Hepatocyte (in vitro differentiated cells): ENCODE measurements at regions not wholly inside any gene's neighbourhood (a gene's known extent, or its start where the extent isn't known, plus 50 kb on each side); places are given as distances from the start of the nearest gene placed in this dataset.

Source experiments
- DNase-seq: peaks from one replicate; pipeline ENCODE4 v3.0.0-alpha.2; 2016; ENCODE audit warnings: low spot score
- H2AFZ ChIP-seq: fragments of 200-600 bp; sonication (generic); 2 replicates; pipeline ENCODE4 v1.6.0; 2016; ENCODE audit warnings: antibody characterized with exemption, mild to moderate bottlenecking
- H3K27ac ChIP-seq: fragments of 200-600 bp; sonication (generic); 2 replicates; pipeline ENCODE4 v1.5.1; 2016; ENCODE audit warnings: mild to moderate bottlenecking
- H3K27me3 ChIP-seq: fragments of 200-600 bp; sonication (generic); 2 replicates; pipeline ENCODE4 v1.6.1; 2016
- H3K36me3 ChIP-seq: fragments of 200-600 bp; sonication (generic); replicated peaks from 2 replicates; pipeline ENCODE4 v1.5.1; 2016; ENCODE audit warnings: low read depth; ENCODE audit not compliant: insufficient read depth
- H3K4me1 ChIP-seq: fragments of 200-600 bp; sonication (generic); 2 replicates; pipeline ENCODE4 v1.5.1; 2016; ENCODE audit warnings: mild to moderate bottlenecking, moderate library complexity; ENCODE audit not compliant: insufficient read depth
- H3K4me2 ChIP-seq: fragments of 200-600 bp; sonication (generic); 2 replicates; pipeline ENCODE4 v1.6.0; 2016
- H3K4me3 ChIP-seq: fragments of 200-600 bp; sonication (generic); 2 replicates; pipeline ENCODE4 v1.5.1; 2016; ENCODE audit warnings: mild to moderate bottlenecking
- H3K79me2 ChIP-seq: fragments of 200-600 bp; sonication (generic); 2 replicates; pipeline ENCODE4 v1.6.0; 2017; ENCODE audit warnings: mild to moderate bottlenecking
- H3K9me2 ChIP-seq: fragments of 200-600 bp; sonication (generic); replicated peaks from 2 replicates; pipeline ENCODE4 v1.6.0; 2017; ENCODE audit warnings: mild to moderate bottlenecking; ENCODE audit not compliant: insufficient read depth
- H3K9me3 ChIP-seq: fragments of 200-600 bp; sonication (generic); 2 replicates; pipeline ENCODE4 v1.5.1; 2016; ENCODE audit warnings: low read depth, mild to moderate bottlenecking
- H4K20me1 ChIP-seq: fragments of 200-600 bp; sonication (generic); 2 replicates; pipeline ENCODE4 v1.6.0; 2016; ENCODE audit warnings: mild to moderate bottlenecking; ENCODE audit not compliant: insufficient read depth, poor library complexity, severe bottlenecking
- EZH2 ChIP-seq: fragments of 200-600 bp; sonication (generic); IDR thresholded peaks from 2 replicates; pipeline ENCODE4 v1.6.1; 2016; ENCODE audit warnings: antibody characterized with exemption, mild to moderate bottlenecking, borderline replicate concordance
- EZH2phosphoT487 ChIP-seq: fragments of 200-600 bp; sonication (generic); IDR thresholded peaks from one replicate; pipeline ENCODE4 v1.6.1; 2018; ENCODE audit warnings: antibody characterized with exemption, mild to moderate bottlenecking, low read depth, moderate library complexity; ENCODE audit not compliant: unreplicated experiment, severe bottlenecking
- WGBS: methylation state at CpG from one replicate; pipeline ENCODE4 v1.1.6; 2016; ENCODE audit warnings: low lambda C conversion rate; ENCODE audit errors: missing lambda C conversion rate; 5-methylcytosine and 5-hydroxymethylcytosine counted together
- TF ChIP-seq, protein P1 (sequence below): fragments of 200-600 bp; sonication (generic); IDR thresholded peaks from 2 replicates; pipeline ENCODE4 v1.5.1; 2016; ENCODE audit warnings: antibody characterized with exemption, mild to moderate bottlenecking; ENCODE audit not compliant: poor library complexity

DNA sequence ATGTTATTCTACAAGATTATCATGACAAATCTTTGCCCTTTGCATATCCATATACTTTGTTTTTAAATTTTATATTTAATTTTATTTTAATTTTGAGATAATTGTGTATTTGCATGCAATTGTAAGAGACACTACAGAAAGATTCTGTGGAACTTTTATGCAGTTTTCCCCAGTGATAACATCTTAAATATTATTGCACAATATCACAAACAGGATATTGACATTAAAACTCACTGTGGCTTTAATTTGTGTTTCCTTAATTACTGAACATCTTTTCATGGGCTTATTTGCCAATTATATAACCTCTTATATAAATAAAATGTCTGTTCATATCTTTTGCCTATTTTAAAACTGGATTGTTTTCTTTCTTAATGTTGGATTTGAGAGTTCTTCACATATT, 95.6 kb downstream of the ASCL1 start:
- no peaks in the 10 kb centered on the region for H3K4me1 ChIP-seq

DNA sequence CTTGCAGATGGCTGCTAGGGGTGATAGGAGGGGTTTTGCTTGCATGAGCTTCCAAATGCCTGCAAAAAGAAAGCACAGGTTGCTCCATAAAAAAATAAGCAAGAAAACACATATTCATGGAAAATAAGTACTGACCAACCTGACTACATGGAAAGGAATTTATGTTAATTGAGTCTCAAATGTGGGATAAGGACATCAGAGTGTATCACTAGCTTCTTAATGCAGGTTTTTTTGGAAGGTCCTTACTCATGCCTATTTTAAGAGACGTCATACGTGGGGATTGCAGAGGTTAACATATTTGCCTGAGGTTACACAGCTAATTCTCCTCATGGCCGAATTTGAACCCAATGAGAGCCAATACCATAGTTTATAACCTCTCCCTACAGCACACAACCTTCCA, 116.2 kb downstream of the ASCL1 start:
- TF ChIP-seq EZH2phosphoT487 (no peak), EZH2 (no peak)
- TF ChIP-seq, protein P1, sequence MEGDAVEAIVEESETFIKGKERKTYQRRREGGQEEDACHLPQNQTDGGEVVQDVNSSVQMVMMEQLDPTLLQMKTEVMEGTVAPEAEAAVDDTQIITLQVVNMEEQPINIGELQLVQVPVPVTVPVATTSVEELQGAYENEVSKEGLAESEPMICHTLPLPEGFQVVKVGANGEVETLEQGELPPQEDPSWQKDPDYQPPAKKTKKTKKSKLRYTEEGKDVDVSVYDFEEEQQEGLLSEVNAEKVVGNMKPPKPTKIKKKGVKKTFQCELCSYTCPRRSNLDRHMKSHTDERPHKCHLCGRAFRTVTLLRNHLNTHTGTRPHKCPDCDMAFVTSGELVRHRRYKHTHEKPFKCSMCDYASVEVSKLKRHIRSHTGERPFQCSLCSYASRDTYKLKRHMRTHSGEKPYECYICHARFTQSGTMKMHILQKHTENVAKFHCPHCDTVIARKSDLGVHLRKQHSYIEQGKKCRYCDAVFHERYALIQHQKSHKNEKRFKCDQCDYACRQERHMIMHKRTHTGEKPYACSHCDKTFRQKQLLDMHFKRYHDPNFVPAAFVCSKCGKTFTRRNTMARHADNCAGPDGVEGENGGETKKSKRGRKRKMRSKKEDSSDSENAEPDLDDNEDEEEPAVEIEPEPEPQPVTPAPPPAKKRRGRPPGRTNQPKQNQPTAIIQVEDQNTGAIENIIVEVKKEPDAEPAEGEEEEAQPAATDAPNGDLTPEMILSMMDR: no peak
- H3K4me2 ChIP-seq: no peak overlapping the region
- no peak overlapping the region for H3K27ac ChIP-seq
- H3K9me3 ChIP-seq: no peaks in the 10 kb centered on the region
- WGBS: 74% methylated on average over 3 of the region's 3 CpGs
- no peak overlapping the region for H2AFZ ChIP-seq
- no peaks in the 10 kb centered on the region for H3K27me3 ChIP-seq
- no peaks in the 10 kb centered on the region for H3K4me1 ChIP-seq
- H3K9me2 ChIP-seq: no peaks in the 10 kb centered on the region
- H4K20me1 ChIP-seq: no peaks in the 10 kb centered on the region
- H3K79me2 ChIP-seq: no peaks in the 10 kb centered on the region
- H3K4me3 ChIP-seq: no peak overlapping the region
- no peaks in the 10 kb centered on the region for H3K36me3 ChIP-seq
- no peak for DNase-seq

More for the DNA sequence above, 95.6 kb downstream of the ASCL1 start:
- no peak overlapping the region for H3K4me3 ChIP-seq
- H3K27ac ChIP-seq: no peak overlapping the region
- no peak overlapping the region for H2AFZ ChIP-seq
- no peaks in the 10 kb centered on the region for H4K20me1 ChIP-seq
- TF ChIP-seq EZH2 (no peak), EZH2phosphoT487 (no peak)
- TF ChIP-seq, protein P1: no peak
- H3K27me3 ChIP-seq: no peaks in the 10 kb centered on the region
- no peak for DNase-seq
- H3K9me2 ChIP-seq: no peaks in the 10 kb centered on the region
- no peaks in the 10 kb centered on the region for H3K36me3 ChIP-seq
- H3K79me2 ChIP-seq: no peaks in the 10 kb centered on the region
- no peaks in the 10 kb centered on the region for H3K9me3 ChIP-seq
- no peak overlapping the region for H3K4me2 ChIP-seq

DNA sequence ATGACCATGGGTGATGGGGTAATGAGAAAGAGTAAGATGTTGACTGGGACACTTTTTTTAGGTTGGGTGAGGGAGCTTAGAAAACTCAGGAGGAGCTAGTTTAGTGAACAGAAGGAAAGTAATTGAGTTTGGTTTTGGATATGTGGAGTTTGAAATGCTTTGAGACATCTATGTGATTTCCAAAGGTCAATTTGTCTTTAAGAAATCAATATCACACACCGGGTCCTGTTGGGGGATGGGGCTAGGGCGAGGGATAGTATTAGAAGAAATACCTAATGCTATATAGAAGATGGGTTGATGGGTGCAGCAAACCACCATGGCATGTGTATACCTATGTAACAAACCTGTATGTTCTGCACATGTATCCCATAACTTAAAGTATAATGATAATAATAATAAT, 118.4 kb downstream of the ASCL1 start:
- H3K4me1 ChIP-seq: no peaks in the 10 kb centered on the region
- 89% methylated on average over 2 of the region's 2 CpGs for WGBS
- no peak for TF ChIP-seq EZH2
- TF ChIP-seq, protein P1: no peak
- TF ChIP-seq EZH2phosphoT487: no peak
- no peaks in the 10 kb centered on the region for H3K36me3 ChIP-seq
- no peak overlapping the region for H2AFZ ChIP-seq
- H3K4me3 ChIP-seq: no peak overlapping the region
- H3K9me3 ChIP-seq: no peaks in the 10 kb centered on the region
- no peaks in the 10 kb centered on the region for H4K20me1 ChIP-seq
- H3K9me2 ChIP-seq: no peaks in the 10 kb centered on the region
- no peaks in the 10 kb centered on the region for H3K27me3 ChIP-seq
- H3K27ac ChIP-seq: no peak overlapping the region
- no peaks in the 10 kb centered on the region for H3K79me2 ChIP-seq
- H3K4me2 ChIP-seq: no peak overlapping the region
- DNase-seq: no peak

DNA sequence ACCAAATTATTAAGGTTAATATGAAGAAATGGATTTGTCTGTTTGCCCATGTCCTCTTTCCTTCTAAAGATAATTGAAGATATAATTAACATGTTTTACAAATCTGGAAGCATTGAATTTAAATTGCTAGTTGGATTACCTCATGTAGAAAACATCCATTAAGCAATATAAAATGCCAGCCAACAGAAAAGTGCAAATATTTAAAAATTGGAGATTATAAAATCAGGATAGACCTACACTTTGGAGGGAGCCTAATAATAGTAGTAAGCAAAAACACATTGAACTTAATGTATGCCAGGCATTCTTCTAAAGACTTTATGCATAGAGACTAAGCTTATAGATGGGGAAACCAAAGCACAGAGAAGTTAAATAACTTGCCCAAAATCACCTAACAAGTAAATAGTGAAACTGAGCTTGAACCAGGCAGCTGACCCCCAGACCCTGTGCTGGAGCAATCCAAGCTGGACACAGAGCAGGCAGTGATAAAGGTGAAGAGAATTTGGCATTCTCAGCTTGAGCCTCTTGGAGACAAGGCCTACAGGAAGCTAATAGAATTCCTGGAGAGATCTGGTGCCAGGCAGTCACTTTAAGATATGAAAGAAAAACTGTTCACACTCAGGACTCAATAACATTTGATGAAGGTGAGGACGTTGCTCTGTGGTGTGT, 119.8 kb downstream of the ASCL1 start:
- H3K4me1 ChIP-seq: no peaks in the 10 kb centered on the region
- no peak for DNase-seq
- TF ChIP-seq EZH2 (no peak), EZH2phosphoT487 (no peak)
- TF ChIP-seq, protein P1: no peak
- H3K27ac ChIP-seq: no peak overlapping the region
- no peak overlapping the region for H2AFZ ChIP-seq
- no peak overlapping the region for H3K4me3 ChIP-seq
- no peaks in the 10 kb centered on the region for H3K9me3 ChIP-seq
- no peaks in the 10 kb centered on the region for H3K27me3 ChIP-seq
- no peak overlapping the region for H3K4me2 ChIP-seq
- H3K79me2 ChIP-seq: no peaks in the 10 kb centered on the region
- no peaks in the 10 kb centered on the region for H3K36me3 ChIP-seq
- H3K9me2 ChIP-seq: no peaks in the 10 kb centered on the region
- 67% methylated on average over 1 of the region's 1 CpG for WGBS
- H4K20me1 ChIP-seq: no peaks in the 10 kb centered on the region
